Hypothalamus (tissue), 51 donors: ENCODE measurements at regions not wholly inside any gene's neighbourhood (a gene's known extent, or its start where the extent isn't known, plus 50 kb on each side); places are given as distances from the start of the nearest gene placed in this dataset.

Experiments used
- DNase-seq, 51 donors: peaks; one replicate each; lab custom pipeline; 2025; lab: John Stamatoyannopoulos, UW

- DNase-seq: no peak
Observed at GRCh38 chr17:79239205-79239604, 164.6 kb downstream of the ENGASE start.

GRCh38 chr17:79237448-79238053 lies 162.9 kb downstream of the ENGASE start:
- DNase-seq: no peak

- DNase-seq: no peak
Observed at GRCh38 chr17:79235808-79236207, 161.2 kb downstream of the ENGASE start.

GRCh38 chr17:79233916-79234551 lies 159.4 kb downstream of the ENGASE start:
- DNase-seq: no peak

- DNase-seq: no peak
Observed at GRCh38 chr17:79232957-79233356, 158.3 kb downstream of the ENGASE start.

GRCh38 chr17:79231766-79232287 lies 157.2 kb downstream of the ENGASE start:
- DNase-seq: no peak

GRCh38 chr17:79230576-79230975 lies 156.0 kb downstream of the ENGASE start:
- DNase-seq: no peak

- DNase-seq: no peak
Observed at GRCh38 chr17:79226037-79226436, 151.4 kb downstream of the ENGASE start.

GRCh38 chr17:79224903-79225302 lies 150.3 kb downstream of the ENGASE start:
- no peak for DNase-seq

GRCh38 chr17:79224476-79224875 lies 149.9 kb downstream of the ENGASE start:
- DNase-seq: no peak

GRCh38 chr17:79223953-79224352 lies 149.3 kb downstream of the ENGASE start:
- no peak for DNase-seq

- no peak for DNase-seq
Observed at GRCh38 chr17:79223471-79223870, 148.8 kb downstream of the ENGASE start.

- DNase-seq: no peak
Observed at GRCh38 chr17:79221597-79221996, 147.0 kb downstream of the ENGASE start.

GRCh38 chr17:79220713-79221291 lies 146.2 kb downstream of the ENGASE start:
- no peak for DNase-seq

- no peak for DNase-seq
Observed at GRCh38 chr17:79220201-79220712, 145.6 kb downstream of the ENGASE start.

GRCh38 chr17:79219208-79219935 lies 144.7 kb downstream of the ENGASE start:
- no peak for DNase-seq

- DNase-seq: no peak
Observed at GRCh38 chr17:79218825-79219200, 144.2 kb downstream of the ENGASE start.

GRCh38 chr17:79218175-79218824 lies 143.7 kb downstream of the ENGASE start:
- DNase-seq: no peak

- no peak for DNase-seq
Observed at GRCh38 chr17:79217473-79218135, 143.0 kb downstream of the ENGASE start.

- DNase-seq: no peak
Observed at GRCh38 chr17:79216826-79217225, 142.2 kb downstream of the ENGASE start.
